CD14-positive monocyte (primary cell): ENCODE measurements at regions not wholly inside any gene's neighbourhood (a gene's known extent, or its start where the extent isn't known, plus 50 kb on each side); places are given as distances from the start of the nearest gene placed in this dataset.

Experiments
- DNase-seq, 3 donors: peaks; one replicate each; pipeline ENCODE4 v3.0.0-alpha.2; 2011 to 2022
- H2AFZ ChIP-seq: 2 replicates; pipeline ENCODE4 v1.6.0; 2012; ENCODE audit warnings: mild to moderate bottlenecking, low read depth, low read length, inconsistent platforms; ENCODE audit not compliant: insufficient read depth, poor library complexity, severe bottlenecking
- H3K27ac ChIP-seq, 2 donors: 1 replicate in 1 of 2; 2 replicates in 1 of 2; pipeline ENCODE4 v1.5.1; 2012 to 2013; ENCODE audit warnings: low read length in 2 of 2, control low read depth in 1 of 2, inconsistent platforms in 1 of 2, low read depth in 1 of 2, mild to moderate bottlenecking in 1 of 2
- H3K27me3 ChIP-seq, 2 donors: one replicate each; pipeline versions ENCODE4 v1.6.0 to v1.6.1; 2011 to 2013; ENCODE audit warnings: low read length in 2 of 2; ENCODE audit not compliant: control insufficient read depth in 2 of 2, insufficient read depth in 2 of 2
- H3K36me3 ChIP-seq, 2 donors: replicated peaks in 1 of 2; 1 replicate in 1 of 2; 2 replicates in 1 of 2; pipeline versions ENCODE4 v1.5.1 to v1.6.1; 2012 to 2013; ENCODE audit warnings: low read length in 2 of 2, control low read depth in 1 of 2, inconsistent platforms in 1 of 2, mild to moderate bottlenecking in 1 of 2; ENCODE audit not compliant: insufficient read depth in 2 of 2, control insufficient read depth in 1 of 2
- H3K4me1 ChIP-seq, 2 donors: 1 replicate in 1 of 2; 2 replicates in 1 of 2; pipeline versions ENCODE4 v1.5.1 to v1.6.1; 2012 to 2013; ENCODE audit warnings: low read length in 2 of 2, control low read depth in 1 of 2, inconsistent platforms in 1 of 2, mild to moderate bottlenecking in 1 of 2, moderate library complexity in 1 of 2; ENCODE audit not compliant: insufficient read depth in 2 of 2, control insufficient read depth in 1 of 2
- H3K4me2 ChIP-seq: replicated peaks from 2 replicates; pipeline ENCODE3; 2012; ENCODE audit warnings: low read length, moderate library complexity, mild to moderate bottlenecking; ENCODE audit not compliant: poor library complexity, severe bottlenecking; ENCODE audit errors: extremely low read depth
- H3K4me3 ChIP-seq, 3 experiments: fragments of 200-600 bp in 1 of 3; sonication (generic) in 1 of 3; replicated peaks in 1 of 3; 1 replicate in 2 of 3; 2 replicates in 1 of 3; pipeline ENCODE4 v1.5.1; 2011 to 2013; ENCODE audit warnings: low read length in 3 of 3, mild to moderate bottlenecking in 3 of 3, control low read depth in 2 of 3, low read depth in 2 of 3, inconsistent platforms in 1 of 3, moderate library complexity in 1 of 3
- H3K79me2 ChIP-seq: 2 replicates; pipeline ENCODE4 v1.6.0; 2012; ENCODE audit warnings: mild to moderate bottlenecking, control low read depth, inconsistent platforms, low read length, moderate library complexity; ENCODE audit not compliant: insufficient read depth
- H3K9ac ChIP-seq: 2 replicates; pipeline ENCODE4 v1.6.0; 2017; ENCODE audit warnings: low read length, mild to moderate bottlenecking; ENCODE audit not compliant: insufficient read depth, poor library complexity, severe bottlenecking
- H3K9me3 ChIP-seq, 2 donors: replicated peaks in 1 of 2; 1 replicate in 1 of 2; 2 replicates in 1 of 2; pipeline versions ENCODE4 v1.5.1 to v1.6.1; 2012 to 2013; ENCODE audit warnings: low read length in 2 of 2, control low read depth in 1 of 2; ENCODE audit not compliant: control insufficient read depth in 1 of 2, insufficient read depth in 1 of 2
- H4K20me1 ChIP-seq: 2 replicates; pipeline ENCODE4 v1.6.0; 2012; ENCODE audit warnings: mild to moderate bottlenecking, low read length, control low read depth, moderate library complexity; ENCODE audit not compliant: insufficient read depth
- H3K27ac Mint-ChIP-seq, 7 donors: one replicate each; pipeline ENCODE4 v1.8.0; 2020; ENCODE audit warnings: mild to moderate bottlenecking in 7 of 7, mixed read lengths in 7 of 7, moderate library complexity in 6 of 7, inconsistent platforms in 2 of 7
- H3K27me3 Mint-ChIP-seq, 3 donors: one replicate each; pipeline ENCODE4 v1.8.0; 2021 to 2022; ENCODE audit warnings: low read depth in 3 of 3, mild to moderate bottlenecking in 3 of 3, mixed read lengths in 3 of 3, moderate library complexity in 3 of 3, inconsistent platforms in 1 of 3
- H3K36me3 Mint-ChIP-seq, 2 donors: one replicate each; pipeline ENCODE4 v1.8.0; 2020; ENCODE audit warnings: mixed read lengths in 2 of 2, inconsistent platforms in 1 of 2, mild to moderate bottlenecking in 1 of 2
- H3K4me1 Mint-ChIP-seq: one replicate; pipeline ENCODE4 v1.8.0; 2020; ENCODE audit warnings: mild to moderate bottlenecking, mixed read lengths
- H3K4me3 Mint-ChIP-seq, 2 donors: one replicate each; pipeline ENCODE4 v1.8.0; 2020; ENCODE audit warnings: mild to moderate bottlenecking in 2 of 2, mixed read lengths in 2 of 2, moderate library complexity in 1 of 2
- H3K9me3 Mint-ChIP-seq, 7 donors: one replicate each; pipeline ENCODE4 v1.8.0; 2020 to 2022; ENCODE audit warnings: mixed read lengths in 7 of 7, mild to moderate bottlenecking in 6 of 7, moderate library complexity in 6 of 7, inconsistent platforms in 2 of 7
- CTCF ChIP-seq: fragments of 200-600 bp; IDR thresholded peaks from one replicate; pipeline ENCODE4 v1.8.0; 2022; ENCODE audit warnings: antibody characterized with exemption, mild to moderate bottlenecking
- WGBS: methylation state at CpG from one replicate; pipeline ENCODE4 v1.1.5; 2013; ENCODE audit warnings: missing lambda C conversion rate; ENCODE audit not compliant: insufficient coverage; 5-methylcytosine and 5-hydroxymethylcytosine counted together
- intact Hi-C, 2 donors: fragments of 100-400 bp; cut with micrococcal nuclease; formaldehyde crosslinking; loops; one replicate each; pipeline versions ENCODE4 v1.15.0 to v1.15.1; 2023

DNA sequence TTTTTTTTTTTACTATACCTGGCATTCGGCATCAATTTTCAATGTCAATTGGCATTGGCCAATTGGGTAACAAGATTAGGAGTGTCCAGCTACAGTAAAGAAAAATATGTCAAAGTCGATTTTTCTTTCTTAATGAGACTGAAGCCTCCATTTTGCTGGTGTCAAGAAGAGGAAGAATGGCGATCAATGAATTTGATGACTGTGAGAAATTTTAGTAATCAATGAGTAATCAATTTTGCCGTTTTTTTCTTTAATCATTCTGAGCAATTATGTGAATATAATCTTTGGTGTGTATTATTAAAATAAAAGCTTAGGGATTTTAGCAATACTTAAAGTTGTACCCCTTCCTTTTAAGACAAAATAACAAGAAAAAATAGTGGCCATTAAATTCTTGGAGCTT is 69.7 kb downstream of the TMEM200C start:
- Mint-ChIP-seq H3K9me3 (peaks cover under 1 to 7% (median 5%) of the 10 kb centered on the region in 7 donors), H3K4me1 (no peaks in the 10 kb centered on the region), H3K36me3 (no peaks in the 10 kb centered on the region), H3K27me3 (peaks cover 0 to 5% (median 4%) of the 10 kb centered on the region in 3 donors), H3K27ac (no peak overlapping the region), H3K4me3 (no peak overlapping the region)
- Histone ChIP-seq H3K4me1 (no peaks in the 10 kb centered on the region), H2AFZ (no peak overlapping the region), H3K27ac (no peak overlapping the region), H3K4me3 (no peak overlapping the region), H3K9ac (no peak overlapping the region), H3K79me2 (no peaks in the 10 kb centered on the region), H3K9me3 (no peaks in the 10 kb centered on the region), H4K20me1 (no peaks in the 10 kb centered on the region), H3K4me2 (no peak overlapping the region), H3K36me3 (no peaks in the 10 kb centered on the region), H3K27me3 (no peaks in the 10 kb centered on the region)
- WGBS, result 100% methylated on average over 1 of the region's 4 CpGs
- TF ChIP-seq CTCF, result no peak
- no peak for DNase-seq
- intact Hi-C loops, result no loop called here

DNA sequence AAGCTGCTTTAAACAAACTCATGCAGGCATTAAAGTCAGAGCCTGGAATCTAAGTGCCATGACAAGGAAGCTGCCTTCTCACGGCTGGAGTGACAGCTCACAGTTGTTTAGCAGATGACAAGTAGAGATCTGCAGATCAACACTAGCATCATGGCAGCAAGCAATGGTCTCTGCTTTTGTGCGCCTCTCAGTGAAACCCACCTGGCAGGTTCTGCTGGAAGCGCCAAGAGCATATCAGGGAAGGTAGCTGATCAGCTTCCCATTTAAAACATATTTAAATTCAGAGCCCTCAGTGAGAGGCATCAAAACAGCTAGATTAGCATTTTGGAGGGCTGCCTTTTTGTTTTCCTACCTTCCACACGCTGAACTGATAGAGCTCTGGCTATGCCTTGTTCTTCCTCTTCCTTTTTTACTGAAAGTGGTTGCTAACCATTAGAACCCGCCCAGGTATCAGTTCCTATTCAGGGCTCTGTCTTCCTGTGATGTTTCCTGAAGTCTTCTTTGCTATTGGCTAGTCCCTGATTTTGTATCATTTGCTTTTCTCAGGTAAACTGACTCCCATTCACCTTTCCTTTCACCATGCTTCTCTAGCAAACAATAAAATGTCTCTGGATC is 70.8 kb downstream of the TMEM200C start:
- DNase-seq, result no peak
- Histone ChIP-seq H3K4me1 (no peaks in the 10 kb centered on the region), H3K4me2 (no peak overlapping the region), H3K36me3 (no peaks in the 10 kb centered on the region), H3K79me2 (no peaks in the 10 kb centered on the region), H3K9ac (no peak overlapping the region), H3K4me3 (no peak overlapping the region), H4K20me1 (no peaks in the 10 kb centered on the region), H3K27ac (no peak overlapping the region), H2AFZ (no peak overlapping the region), H3K9me3 (no peaks in the 10 kb centered on the region), H3K27me3 (no peaks in the 10 kb centered on the region)
- TF ChIP-seq CTCF, result no peak
- H3K27ac Mint-ChIP-seq, result no peak overlapping the region
- peaks cover 0 to 10% (median 5%) of the 10 kb centered on the region in 7 donors for H3K9me3 Mint-ChIP-seq
- peaks cover 0 to 5% (median 4%) of the 10 kb centered on the region in 3 donors for H3K27me3 Mint-ChIP-seq
- 60% methylated on average over 5 of the region's 5 CpGs for WGBS
- no peaks in the 10 kb centered on the region for H3K4me1 Mint-ChIP-seq
- no peaks in the 10 kb centered on the region for H3K36me3 Mint-ChIP-seq
- H3K4me3 Mint-ChIP-seq, result no peak overlapping the region
- intact Hi-C loops, result no loop called here
